OCI-LY1 (cell line): ENCODE measurements at regions not wholly inside any gene's neighbourhood (a gene's known extent, or its start where the extent isn't known, plus 50 kb on each side); places are given as distances from the start of the nearest gene placed in this dataset.

Experiments used
- EZH2 ChIP-seq: fragments of 200-600 bp; sonication (generic), shearing (Covaris generic); IDR thresholded peaks from 2 replicates; pipeline ENCODE4 v1.8.0; 2017; ENCODE audit warnings: borderline replicate concordance, mixed run types, mild to moderate bottlenecking, antibody characterized with exemption, low read length, moderate library complexity, mixed read lengths
- TF ChIP-seq, protein P1 (sequence below): fragments of 200-600 bp; sonication (generic), shearing (Covaris generic); IDR thresholded peaks from 2 replicates; pipeline ENCODE4 v1.5.1; 2017; ENCODE audit warnings: mild to moderate bottlenecking, antibody characterized with exemption, low read length, moderate library complexity, mixed read lengths

DNA sequence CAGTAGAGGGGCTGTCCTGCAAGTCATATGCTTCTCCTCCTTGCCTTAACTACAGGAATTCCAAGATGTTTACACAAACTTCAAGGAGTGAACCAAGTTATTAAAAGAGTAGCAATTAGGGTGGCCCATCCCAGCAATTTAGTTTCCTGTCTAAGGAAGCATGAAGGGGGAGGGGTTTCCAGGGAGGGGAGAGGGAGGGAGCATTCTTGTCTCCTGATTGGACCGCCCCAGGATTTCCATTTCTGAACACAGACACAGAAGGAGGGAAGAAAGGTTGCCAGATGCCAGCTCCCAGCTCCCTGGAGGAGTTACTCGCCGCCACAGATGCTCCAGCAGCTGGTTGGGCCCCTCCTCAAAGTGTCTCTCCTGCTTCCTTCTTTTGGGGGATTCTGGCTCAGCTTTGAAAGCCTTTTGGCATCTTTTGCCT lies 107.6 kb downstream of the TRIB2 start:
- TF ChIP-seq, protein P1, sequence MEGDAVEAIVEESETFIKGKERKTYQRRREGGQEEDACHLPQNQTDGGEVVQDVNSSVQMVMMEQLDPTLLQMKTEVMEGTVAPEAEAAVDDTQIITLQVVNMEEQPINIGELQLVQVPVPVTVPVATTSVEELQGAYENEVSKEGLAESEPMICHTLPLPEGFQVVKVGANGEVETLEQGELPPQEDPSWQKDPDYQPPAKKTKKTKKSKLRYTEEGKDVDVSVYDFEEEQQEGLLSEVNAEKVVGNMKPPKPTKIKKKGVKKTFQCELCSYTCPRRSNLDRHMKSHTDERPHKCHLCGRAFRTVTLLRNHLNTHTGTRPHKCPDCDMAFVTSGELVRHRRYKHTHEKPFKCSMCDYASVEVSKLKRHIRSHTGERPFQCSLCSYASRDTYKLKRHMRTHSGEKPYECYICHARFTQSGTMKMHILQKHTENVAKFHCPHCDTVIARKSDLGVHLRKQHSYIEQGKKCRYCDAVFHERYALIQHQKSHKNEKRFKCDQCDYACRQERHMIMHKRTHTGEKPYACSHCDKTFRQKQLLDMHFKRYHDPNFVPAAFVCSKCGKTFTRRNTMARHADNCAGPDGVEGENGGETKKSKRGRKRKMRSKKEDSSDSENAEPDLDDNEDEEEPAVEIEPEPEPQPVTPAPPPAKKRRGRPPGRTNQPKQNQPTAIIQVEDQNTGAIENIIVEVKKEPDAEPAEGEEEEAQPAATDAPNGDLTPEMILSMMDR, result no peak
- no peak for TF ChIP-seq EZH2
